HG03469 (cell line): ENCODE measurements at regions not wholly inside any gene's neighbourhood (a gene's known extent, or its start where the extent isn't known, plus 50 kb on each side); places are given as distances from the start of the nearest gene placed in this dataset.

Source experiments
- ATAC-seq: cut with Tn5 transposase; IDR thresholded peaks from one replicate; pipeline ENCODE4 v1.9.1; 2021; ENCODE audit warnings: mild to moderate bottlenecking, moderate library complexity, moderate number of reproducible peaks; ENCODE audit not compliant: unreplicated experiment

DNA sequence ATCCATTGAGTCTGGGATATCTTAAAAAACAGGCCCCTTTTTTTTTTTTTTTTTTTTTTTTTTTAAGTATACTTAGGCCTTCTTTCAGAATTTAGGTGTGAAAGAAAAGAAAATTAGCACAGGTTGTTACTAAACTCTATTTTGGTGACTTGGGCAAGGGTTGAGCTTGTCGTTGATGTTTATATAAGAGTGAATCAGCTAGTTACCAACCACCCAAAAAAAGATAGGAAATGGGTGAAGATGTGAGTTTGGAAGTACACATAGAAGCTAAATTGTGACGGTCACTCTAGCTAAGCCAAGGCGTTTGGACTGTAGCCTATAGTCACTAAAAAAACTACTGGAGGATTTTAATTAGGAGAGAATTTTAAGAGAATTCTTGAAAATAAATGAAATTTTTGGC, 1247.2 kb downstream of the AACS start:
- no peak for ATAC-seq

GRCh38 chr12:126316411-126316810, 1251.2 kb downstream of the AACS start:
- no peak for ATAC-seq

DNA sequence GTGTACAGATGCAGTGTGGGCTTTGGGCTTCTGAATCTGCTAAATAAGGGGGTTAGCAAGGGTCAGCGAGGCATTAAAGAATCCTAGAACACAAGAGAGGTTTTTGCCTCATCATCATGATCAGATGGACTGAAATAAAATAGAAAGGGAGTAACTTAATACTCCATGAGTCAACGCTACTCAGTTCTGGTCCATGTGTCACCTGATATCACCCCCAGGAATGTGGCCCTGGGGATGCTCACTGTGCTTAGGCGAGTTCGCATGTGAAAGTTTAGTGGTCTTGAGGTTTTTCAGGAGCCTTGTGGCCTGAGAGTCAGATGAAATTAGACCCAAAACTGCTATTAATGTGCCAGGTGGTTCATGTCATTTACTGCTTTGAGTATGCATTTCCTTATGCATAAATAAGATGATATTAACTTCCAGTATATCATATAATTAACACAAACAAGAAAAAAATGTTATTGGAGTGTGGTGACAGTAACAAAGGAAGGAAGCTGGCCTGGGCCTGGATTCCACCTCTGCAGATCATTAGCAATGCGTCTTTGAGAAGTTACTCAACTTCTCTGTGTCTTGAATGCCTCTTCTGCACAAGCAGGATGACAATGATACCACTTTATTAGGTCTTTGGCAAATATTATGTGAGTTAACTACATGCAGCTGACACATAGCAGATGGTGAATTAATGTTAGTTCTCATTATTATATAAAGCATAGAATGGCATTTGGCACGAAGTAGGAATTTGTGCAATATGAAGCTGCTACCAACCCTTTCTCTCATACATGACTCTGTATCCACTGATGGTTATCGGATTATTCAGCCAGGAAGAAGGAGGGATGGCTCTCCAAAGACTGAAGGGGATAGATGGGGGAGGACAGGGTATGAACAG, 1272.6 kb downstream of the AACS start:
- no peak for ATAC-seq

DNA sequence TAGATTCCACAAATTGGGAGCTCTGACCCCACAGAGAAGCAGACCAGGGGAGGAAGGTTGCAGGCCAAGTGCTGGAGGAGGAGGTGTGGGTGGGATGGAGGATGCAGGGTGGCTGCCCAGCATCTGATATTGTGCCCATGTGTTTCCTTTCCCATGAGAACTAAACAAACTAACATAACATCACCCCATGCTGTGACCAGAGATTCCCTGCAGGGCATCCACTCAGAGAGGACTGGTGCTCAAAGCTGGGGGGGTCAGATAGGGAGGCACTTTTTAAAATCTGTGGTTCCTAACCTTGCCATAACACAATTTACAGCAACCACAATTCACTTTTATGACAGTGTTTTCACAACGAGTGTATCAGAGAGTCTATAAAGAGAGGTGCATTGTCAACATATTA, 1277.6 kb downstream of the AACS start:
- ATAC-seq = no peak

DNA sequence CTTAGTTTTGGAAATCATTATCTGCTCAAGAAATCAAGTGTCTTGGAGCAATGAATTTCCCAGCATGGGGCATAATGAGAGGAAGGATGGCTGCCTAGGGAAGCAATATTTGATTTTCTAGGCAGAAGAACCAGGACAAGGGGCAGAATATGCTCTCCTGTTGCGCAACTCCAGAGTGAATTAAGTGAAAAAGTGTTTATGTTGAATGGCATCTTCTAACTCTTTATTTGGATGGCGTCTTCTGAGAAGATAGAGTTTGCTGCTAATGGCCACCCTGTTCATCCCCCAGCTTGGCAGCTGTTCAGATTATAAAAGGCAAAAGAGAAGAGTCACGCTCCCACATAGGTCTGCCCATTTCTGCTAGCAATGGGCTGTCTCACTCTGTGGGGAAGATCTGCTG, 1278.1 kb downstream of the AACS start:
- no peak for ATAC-seq

DNA sequence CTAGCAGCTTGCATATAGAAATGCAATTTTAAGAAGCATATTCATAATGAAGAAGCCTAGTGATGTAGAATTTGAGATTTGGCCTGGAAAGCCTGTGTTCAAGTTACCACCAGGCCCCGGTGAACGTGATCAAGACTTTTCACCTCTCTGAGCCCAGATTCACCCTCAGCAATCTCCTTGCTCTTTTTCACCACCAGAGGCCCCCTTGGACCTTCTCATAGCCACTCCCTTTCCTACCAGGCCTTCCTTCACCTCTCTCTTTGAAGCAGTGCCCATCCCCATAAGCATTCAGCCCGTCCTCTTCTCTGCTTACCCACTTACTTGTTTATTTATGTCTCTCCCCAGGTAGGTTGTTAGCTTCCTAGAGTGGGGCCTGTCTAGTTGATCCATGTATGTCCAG, 1280.9 kb downstream of the AACS start:
- no peak for ATAC-seq

- no peak for ATAC-seq
Observed at GRCh38 chr12:126347421-126347820, 1282.2 kb downstream of the AACS start.

DNA sequence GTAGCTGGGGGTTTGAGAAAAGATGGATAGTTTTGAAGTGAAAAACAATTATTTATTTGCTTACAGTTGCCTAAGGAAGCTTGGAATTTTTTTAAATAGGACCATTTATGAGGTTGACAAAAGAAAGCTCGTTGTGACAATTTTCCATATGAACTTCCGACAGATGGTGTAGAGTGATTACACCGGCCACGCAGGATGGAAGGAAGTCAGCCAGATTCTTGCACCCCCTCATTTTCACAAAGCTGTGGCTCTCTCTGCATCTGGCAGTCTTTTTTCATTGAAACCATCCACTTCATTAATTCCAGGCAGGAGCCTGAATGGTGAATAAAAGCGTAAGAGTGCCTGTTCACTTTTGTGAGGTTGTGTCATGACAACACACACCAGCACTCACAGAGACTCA, 1284.1 kb downstream of the AACS start:
- ATAC-seq = no peak

DNA sequence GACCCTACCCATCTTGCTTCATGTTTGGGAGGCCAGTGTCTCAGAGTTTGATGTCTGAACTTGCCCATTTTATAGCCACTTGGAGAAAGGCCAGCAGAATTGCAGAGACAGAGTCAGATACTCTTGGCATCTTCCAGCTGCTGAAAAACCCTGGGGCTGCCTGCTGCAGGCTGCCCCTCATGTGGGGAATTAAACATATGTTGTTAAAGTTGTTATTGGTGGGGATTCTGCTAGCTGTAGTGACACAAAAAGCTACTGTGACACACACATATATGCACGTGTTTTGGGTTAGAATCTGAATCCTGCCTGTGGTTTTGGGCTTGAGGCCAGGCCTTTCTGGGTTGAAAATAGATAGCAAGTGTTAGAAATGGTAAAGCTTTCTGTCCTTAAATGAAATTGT, 1288.4 kb downstream of the AACS start:
- ATAC-seq = no peak

GRCh38 chr12:126354633-126355032, 1289.4 kb downstream of the AACS start:
- ATAC-seq = no peak

GRCh38 chr12:126355346-126355745, 1290.1 kb downstream of the AACS start:
- no peak for ATAC-seq

GRCh38 chr12:126358806-126359205, 1293.6 kb downstream of the AACS start:
- ATAC-seq = no peak

DNA sequence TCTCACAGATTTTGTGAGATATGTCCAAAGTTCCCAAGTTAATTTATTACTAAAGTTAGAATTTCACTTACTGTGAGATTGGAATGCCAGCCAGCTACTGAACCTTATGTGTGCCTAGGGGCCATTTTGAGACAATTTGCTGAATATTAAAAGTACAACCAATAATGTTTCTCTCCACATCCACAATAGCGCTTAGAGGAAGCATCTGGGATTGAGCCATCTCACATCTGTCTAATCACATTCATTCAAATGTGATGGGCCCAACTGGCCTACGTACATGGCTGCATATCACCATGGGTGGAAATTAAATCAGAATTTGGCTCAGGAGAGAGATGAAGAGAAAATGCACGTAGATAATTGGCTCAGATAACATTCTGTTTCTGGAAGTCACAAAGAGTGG, 1294.0 kb downstream of the AACS start:
- no peak for ATAC-seq

GRCh38 chr12:126361804-126362203, 1296.6 kb downstream of the AACS start:
- ATAC-seq = no peak

- no peak for ATAC-seq
Observed at GRCh38 chr12:126362493-126362892, 1297.3 kb downstream of the AACS start.

DNA sequence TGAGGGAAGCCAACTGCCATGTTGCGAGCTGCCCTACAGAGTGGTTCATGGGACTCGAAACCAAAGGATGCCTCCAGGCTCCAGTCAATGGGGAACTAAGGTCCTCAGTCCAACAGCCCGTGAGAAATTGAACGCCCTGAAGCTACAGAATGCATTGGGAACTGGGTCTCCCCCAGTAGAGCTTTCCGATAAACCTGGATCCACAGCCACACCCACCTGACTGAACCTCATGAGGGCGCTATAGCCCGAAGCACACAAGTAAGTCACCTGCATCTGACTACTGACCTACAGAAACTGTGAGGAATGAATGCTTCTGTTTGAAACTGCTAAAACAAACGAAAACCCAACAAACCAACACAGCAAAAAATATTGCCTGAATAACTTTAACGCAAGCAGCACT, 1297.7 kb downstream of the AACS start:
- ATAC-seq = no peak

DNA sequence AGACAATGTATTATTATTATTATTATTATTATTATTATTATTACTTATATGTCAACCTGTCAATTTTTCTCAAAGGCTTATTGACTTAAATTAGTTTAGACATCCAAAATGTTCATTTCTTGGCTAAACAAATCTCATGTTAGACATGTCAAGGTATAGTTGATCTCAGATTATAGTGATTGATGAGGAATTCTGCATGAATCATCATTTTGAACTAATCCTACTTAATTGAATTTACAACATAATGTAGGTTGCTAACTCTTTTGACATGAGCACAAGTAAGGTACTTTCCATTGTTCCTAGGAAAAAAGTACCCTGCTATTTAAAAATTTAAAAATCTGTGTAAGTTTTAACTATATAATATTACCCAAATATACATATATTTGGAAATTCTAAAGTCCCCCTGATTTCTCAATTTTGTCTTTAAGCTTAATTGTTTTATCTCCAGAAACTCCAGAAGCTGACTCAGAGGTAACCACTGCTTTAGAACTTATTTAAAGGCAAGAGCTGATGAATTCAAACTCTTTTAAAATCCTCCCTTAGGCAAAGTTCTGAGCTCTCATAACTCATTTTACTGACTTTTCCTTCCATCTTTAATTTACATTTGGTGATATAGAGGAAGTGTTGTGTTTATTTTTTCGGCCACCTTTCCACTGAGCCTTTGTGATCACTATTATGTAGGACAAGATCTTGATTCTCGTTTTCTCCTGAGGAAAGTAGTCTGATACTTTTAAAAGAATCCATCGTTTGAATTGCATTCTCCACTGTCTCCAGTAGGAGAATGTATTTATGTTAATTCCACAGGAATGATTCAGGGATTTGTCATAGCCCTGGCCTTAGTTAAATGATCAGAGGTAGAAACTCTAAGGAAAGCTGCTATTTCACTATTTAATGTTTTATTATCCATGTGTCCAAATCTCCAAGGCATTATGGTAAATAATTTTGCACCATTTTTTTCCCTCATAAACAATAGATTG, 1304.5 kb downstream of the AACS start:
- no peak for ATAC-seq

DNA sequence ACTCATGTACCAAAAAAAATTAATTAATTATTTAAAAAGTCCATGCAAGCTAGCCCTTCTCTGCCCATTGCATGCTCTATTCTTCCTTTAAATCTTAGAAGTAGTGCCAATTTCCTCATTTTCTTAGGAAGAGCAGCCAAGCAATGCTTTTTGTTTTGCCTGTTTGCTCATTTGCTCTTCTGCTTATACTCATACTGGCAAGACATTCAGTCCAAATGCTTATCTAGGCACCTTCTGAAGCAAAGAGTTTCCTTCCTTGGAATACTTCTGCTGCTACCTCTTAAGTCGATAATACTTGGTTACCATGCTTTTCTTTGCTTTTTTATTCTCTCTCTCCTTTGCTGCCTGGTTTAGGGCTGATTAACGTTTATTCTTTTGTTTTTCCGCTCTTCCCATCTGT, 1318.3 kb downstream of the AACS start:
- ATAC-seq = no peak

DNA sequence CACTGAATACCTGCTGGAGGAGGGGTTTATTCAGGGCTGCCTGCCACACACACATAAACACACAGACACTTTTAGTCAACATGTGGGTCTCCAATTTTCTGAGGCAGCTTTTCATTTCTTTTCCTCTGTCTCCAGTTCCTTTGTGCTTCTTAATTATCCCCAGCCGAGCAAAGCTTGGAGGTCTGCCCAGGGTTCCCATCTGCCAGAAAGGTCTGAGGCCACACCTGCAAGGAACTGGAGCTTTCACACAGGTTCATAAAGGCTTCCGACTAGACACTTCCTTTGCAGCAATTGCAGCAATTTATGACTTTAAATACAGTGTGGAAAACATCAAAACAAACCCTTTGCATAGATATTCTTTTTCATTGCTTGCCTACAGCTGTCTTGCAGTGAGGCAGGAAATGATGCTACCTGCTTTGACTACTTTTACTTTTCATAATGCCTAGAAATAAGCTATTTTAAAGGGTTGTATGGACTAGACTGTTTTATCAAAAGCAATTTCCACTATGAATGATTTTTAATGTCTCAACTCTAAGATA, 1318.9 kb downstream of the AACS start:
- ATAC-seq = no peak

DNA sequence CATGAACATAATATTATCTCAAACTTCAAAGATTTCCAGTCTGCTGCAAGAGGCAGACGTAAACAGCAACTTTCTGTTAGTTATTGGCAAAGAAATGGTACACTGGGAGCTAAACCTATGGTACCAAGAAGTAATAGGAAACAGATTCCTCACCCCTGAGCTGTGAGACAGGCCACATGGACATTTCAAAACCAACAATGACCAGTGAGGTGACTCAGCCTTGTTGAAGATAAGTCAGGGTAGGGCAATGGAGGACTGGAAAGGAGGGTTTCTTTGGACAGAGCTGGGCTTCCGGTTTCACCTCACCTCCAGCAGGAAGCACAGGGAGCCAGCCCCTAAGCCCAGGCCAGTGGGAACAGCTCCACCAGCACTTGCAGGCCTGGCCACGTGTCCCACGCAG, 1320.5 kb downstream of the AACS start:
- ATAC-seq = no peak

DNA sequence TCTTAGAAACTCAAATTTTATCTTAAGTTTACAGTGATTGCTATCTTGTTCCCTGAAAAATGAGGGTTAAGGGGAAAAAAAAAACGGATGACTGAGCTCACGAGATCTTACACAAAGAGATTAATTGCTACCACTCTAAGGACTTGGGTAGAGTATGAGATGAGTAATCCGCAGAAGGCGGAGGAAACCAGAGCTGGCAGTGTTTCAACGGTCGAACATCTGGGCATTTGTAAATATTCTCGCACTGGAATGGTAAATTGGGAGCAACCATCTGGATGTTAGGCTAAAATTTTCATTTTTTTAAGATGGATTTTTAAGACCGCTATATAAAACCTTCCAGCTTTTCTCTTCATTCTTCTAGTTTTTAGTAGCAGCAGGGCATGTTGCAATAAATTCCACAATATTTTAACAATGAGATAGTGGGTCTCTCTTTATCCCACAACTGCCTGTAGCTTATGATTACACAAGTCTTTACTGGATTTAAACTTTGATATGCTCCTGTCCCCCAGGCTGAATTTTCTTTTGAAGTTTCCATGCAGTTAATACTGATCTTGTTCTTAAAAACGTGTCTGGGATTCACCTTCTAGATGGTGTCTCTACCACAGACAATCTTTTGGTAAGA, 1324.1 kb downstream of the AACS start:
- ATAC-seq = no peak
